NCI-H226 (cell line): ENCODE measurements at regions not wholly inside any gene's neighbourhood (a gene's known extent, or its start where the extent isn't known, plus 50 kb on each side); places are given as distances from the start of the nearest gene placed in this dataset.
"Not testable (repeated sequence)": the region's sequence is repeated elsewhere in the genome, so short reads cannot be mapped to it uniquely, and the experiment has no call there.

Experiments used
- DNase-seq: peaks from one replicate; pipeline ENCODE4 v3.0.0-alpha.2; 2015

GRCh38 chr1:60848583-60849188 lies 233.7 kb upstream of the NFIA start:
- peak; percentile 13 for DNase-seq

GRCh38 chr1:60847855-60848582 lies 234.3 kb upstream of the NFIA start:
- no peak for DNase-seq

- no peak for DNase-seq
Measured at GRCh38 chr1:60847391-60847790, 235.0 kb upstream of the NFIA start.

DNA sequence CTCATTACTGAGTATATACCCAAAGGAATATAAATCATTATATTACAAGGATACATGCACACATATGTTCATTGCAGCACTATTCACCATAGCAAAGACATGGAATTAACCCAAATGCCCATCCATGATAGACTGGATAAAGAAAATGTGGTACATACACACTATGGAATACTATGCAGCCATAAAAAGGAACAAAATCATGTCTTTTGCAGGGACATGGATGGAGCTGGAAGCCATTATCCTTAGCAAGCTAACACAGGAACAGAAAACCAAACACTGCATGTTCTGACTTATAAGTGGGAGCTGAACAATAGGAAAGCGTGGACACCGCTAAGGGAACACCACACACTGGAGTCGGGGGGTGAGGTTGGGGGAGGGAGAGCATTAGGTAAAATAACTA lies 236.7 kb upstream of the NFIA start:
- DNase-seq, result not testable (repeated sequence)

DNA sequence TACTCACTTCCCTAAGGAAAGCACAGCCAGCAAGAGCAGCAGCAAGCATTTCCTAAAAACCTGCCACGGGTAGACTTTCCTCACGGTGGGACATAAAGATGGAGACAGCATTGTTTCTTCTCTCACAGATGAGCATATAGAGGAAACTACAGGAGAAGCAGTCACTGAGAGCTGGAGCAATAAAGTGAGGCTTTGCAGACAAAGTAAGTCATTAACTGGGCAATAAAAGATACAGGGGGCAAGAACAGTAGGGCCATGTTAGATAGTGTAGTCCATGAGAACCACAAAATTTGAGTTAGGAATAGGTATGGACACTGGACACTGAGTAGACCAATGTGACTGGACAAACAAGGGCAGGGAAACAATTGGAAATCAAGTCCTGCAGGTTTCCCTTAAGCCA lies 240.1 kb upstream of the NFIA start:
- DNase-seq, result no peak

DNA sequence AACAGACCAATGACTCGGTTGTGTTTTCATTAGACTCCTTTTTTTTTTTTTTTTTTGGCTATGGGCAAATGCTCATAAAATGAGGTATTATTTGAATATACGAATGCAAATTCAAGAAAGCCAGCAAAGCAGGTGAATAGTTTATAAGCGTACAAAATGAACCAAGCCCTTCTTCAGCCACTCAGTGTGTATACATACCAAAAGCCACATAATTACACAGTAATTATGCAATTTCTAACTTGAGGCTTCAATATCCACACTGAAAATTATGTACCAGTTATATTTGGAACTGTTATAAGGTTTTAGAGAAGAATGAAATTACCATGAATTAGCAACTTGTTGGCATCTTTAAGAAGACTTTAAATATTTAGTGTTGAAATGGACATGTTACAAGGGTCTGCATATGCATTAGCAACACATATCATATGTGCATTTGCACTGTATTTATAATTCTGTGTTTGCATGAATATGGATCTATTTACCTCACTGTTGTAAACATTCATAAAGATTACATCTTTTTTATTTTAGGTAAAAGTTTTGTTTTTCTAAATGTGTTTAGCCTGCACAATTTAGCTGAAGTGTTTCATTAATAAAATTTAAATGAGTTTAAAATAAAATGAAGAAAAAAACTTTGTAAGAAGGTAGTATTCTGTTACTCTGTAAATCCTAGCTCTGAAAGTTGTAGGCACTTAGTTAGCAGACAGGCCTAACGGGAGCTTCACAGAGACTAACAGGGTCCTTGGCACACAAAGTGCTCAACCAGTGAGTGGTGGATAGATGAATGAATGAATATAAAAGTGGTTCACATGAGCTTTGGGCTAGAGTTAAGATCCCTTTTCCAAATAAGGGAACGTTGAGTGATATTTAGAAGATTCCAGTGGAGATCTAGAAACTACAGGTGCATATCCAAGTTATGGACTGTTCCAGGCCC lies 241.0 kb upstream of the NFIA start:
- no peak for DNase-seq

- not testable (repeated sequence) for DNase-seq
Measured at GRCh38 chr1:60840476-60840875, 241.9 kb upstream of the NFIA start.

DNA sequence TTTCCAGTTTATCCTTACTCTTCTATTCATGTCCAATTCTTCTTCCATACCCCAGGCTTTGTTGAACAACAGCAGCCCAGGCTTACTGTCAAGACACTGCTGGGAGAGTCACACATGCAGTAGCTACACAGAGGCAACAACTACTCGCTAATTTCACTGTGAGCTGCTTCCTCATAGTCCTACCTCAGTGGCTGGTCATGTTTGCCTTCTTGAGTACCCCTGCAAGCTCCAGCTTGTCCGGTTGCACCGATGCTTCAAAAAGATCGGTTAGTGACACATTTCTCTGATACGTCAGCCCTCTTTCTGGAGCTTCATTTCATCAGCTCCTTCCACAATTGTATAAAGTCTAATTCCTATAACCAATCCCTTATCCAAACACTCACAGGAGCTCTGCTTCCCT lies 246.7 kb upstream of the NFIA start:
- DNase-seq, result no peak

DNA sequence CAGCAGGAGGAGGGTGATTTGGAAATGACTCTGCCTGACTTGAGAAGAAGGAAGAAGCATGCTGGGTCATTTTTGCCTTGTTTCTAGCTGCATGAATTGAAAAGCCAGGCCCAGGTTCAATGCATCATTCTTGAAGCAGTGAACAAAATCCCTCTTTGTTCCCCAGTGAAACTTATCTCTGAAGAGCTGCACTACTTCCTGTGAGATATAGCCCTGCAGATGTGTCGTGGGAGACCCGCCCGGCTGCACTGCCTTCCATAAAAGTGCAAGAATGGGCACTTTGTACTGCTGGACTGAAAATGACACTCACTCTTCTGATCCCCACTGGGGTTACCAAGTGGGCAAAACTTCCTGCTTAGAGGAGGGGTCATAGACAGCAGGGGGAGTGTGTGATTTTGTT lies 249.2 kb upstream of the NFIA start:
- DNase-seq, result no peak

GRCh38 chr1:60832367-60832766 lies 250.0 kb upstream of the NFIA start:
- DNase-seq, result no peak

GRCh38 chr1:60831780-60832179 lies 250.6 kb upstream of the NFIA start:
- no peak for DNase-seq

DNA sequence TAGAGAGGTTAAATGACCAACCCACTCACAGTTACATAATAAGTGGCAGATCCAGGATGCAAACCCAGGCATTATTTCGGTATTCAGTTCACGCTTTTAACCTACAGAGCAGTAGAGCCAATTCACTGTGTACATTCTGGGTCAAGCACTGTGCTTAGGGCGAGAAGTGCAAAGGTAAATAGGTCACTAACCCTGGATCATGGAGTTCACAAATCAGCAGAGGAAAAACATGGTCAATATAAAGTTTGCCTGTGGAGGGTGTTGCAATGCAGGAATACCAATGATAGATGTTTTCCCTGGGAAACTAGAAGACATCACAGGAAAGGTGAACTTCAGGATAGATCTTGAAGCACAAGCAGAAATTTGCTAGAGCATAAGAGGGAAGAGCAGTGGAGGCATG lies 253.4 kb upstream of the NFIA start:
- DNase-seq, result no peak

DNA sequence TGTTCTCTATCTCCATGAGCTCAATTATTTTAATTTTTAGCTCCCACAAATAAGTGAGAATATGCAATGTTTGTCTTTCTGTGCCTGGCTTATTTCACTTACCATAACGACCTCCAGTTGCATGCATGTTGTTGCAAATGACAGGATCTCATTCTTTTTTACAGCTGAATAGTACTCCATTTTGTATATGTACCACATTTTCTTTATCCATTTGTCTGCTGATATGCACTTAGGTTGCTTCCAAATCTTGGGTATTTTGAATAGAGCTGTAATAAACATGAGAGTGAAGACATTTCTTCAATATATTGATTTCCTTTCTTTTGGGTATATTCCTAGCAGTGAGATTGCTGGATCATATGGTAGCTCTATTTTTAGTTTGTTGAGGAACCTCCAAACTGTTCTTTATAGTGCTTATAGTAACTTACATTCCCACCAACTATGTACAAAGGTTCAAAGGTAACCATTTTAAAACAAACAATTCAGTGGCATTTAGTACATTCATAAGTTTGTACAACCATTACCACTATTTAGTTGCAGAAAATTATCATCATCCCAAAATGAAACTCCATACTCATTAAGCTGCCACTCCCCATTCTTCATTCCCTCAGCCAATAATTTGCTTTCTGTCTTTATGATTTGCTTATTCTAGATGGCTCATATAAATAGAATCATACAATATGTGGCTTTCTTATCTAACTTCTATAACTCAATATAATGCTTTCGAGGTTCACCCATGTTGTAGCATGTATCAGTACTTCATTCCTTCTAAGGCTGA lies 255.9 kb upstream of the NFIA start:
- DNase-seq, result no peak

- no peak for DNase-seq
Measured at GRCh38 chr1:60825593-60825992, 256.8 kb upstream of the NFIA start.

DNA sequence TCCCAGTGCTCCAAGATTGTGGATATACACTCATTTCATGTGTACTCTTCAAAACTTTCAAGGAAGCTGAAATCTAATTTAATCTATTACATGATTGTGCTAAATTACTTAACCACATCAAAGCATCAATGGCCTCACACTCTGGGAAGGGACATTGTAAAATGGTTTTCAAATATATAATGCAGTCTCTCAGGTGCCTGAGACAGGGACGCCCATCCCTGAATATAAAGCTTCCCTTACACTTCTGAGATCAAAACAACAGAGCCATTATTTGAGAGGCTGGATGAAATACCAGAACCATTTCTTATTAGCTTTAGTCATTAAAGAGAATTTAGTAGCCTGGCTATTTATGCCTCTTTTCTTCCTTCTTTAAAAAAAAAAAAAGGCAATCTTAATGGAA lies 259.2 kb upstream of the NFIA start:
- DNase-seq, result no peak

DNA sequence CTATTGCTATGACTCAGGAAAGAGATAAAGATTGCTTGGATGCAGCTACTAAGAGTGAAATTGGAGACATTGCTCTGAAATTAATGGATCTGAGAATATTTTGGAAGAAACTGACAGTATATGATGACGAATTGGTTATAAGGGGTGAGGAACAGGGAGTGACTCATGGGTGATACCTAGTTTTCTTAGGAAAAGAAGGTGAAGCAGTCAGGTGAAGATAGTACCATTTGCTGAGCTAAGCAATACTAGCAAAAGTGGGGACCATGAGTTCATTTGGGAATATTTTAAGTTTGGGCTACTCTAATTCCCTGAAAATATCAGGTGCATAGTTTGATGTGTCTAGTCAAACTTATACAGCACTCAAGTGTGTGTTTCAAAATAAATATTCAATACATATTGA lies 260.1 kb upstream of the NFIA start:
- no peak for DNase-seq

DNA sequence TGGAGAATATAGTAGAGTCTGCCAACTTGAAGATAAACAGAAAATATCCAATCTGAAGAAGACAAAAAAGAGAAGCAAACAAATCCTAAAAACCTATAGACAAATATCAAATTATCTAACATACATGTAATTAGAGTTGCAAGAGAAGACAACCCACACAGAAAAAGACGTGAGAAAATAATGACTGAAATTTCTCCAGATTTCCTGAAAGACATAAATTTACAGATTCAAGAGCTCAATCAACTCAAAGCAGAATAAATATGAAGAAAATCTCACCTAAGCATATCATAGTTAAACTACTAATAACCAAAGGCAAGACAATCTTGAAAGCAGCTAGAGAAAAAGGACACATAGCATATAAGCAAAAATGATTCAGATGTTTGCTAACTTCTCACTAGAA lies 261.2 kb upstream of the NFIA start:
- no peak for DNase-seq

- DNase-seq, result no peak
Measured at GRCh38 chr1:60818969-60819701, 263.2 kb upstream of the NFIA start.

- peak; percentile 76 for DNase-seq
Measured at GRCh38 chr1:60813071-60813470, 269.3 kb upstream of the NFIA start.

GRCh38 chr1:60809204-60809980 lies 273.0 kb upstream of the NFIA start:
- DNase-seq, result peak; percentile 82

- DNase-seq, result no peak
Measured at GRCh38 chr1:60808676-60809075, 273.7 kb upstream of the NFIA start.
